SK-N-SH (cell line): ENCODE measurements at regions not wholly inside any gene's neighbourhood (a gene's known extent, or its start where the extent isn't known, plus 50 kb on each side); places are given as distances from the start of the nearest gene placed in this dataset.

Source experiments
- CTCF ChIA-PET: fragments of 300-600, 350-600 bp; formaldehyde crosslinking; extraction: SDS; loops from one replicate; lab custom pipeline; 2021; lab: Yijun Ruan, JAX
- POLR2A ChIA-PET: fragments of 350-600 bp; sonication (Branson Sonifier 250); formaldehyde crosslinking; extraction: SDS; loops from one replicate; lab custom pipeline; 2020; ENCODE audit warnings: antibody characterized with exemption, inconsistent platforms; lab: Yijun Ruan, JAX
- DNase-seq: peaks from one replicate; pipeline ENCODE4 v3.0.0; 2012
- H2AFZ ChIP-seq: fragments of 200-600 bp; sonication (generic); 2 replicates; pipeline ENCODE4 v1.8.1; 2016; ENCODE audit warnings: antibody characterized with exemption, mild to moderate bottlenecking, low read depth
- H3F3A ChIP-seq: fragments of 200-600 bp; sonication (generic); replicated peaks from 2 replicates; pipeline ENCODE3; 2016; ENCODE audit warnings: antibody characterized with exemption, mild to moderate bottlenecking; ENCODE audit not compliant: insufficient read depth
- H3K27ac ChIP-seq, 2 experiments: fragments of 200-500 bp in 1 of 2; fragments of 200-600 bp in 1 of 2; sonication (Bioruptor generic) in 1 of 2; sonication (generic), shearing (Covaris generic) in 1 of 2; 2 replicates each; pipeline versions ENCODE4 v1.5.1 to v1.6.1; 2014 to 2016; ENCODE audit warnings: low read depth in 2 of 2, inconsistent platforms in 1 of 2, low read length in 1 of 2, mild to moderate bottlenecking in 1 of 2, mixed read lengths in 1 of 2
- H3K27me3 ChIP-seq: fragments of 200-600 bp; sonication (generic), shearing (Covaris generic); 2 replicates; pipeline ENCODE4 v1.6.1; 2016; ENCODE audit warnings: mixed run types; ENCODE audit not compliant: insufficient read depth
- H3K36me3 ChIP-seq, 2 experiments: fragments of 200-500 bp in 1 of 2; fragments of 200-600 bp in 1 of 2; sonication (Bioruptor generic) in 1 of 2; sonication (generic) in 1 of 2; replicated peaks in 1 of 2; 2 replicates each; pipeline versions ENCODE3 to v1.5.1; 2014 to 2016; ENCODE audit warnings: low read length in 1 of 2, mild to moderate bottlenecking in 1 of 2; ENCODE audit not compliant: insufficient read depth in 2 of 2, control insufficient read depth in 1 of 2
- H3K4me1 ChIP-seq, 2 experiments: fragments of 200-500 bp in 1 of 2; fragments of 200-600 bp in 1 of 2; sonication (Bioruptor generic) in 1 of 2; sonication (generic), shearing (Covaris generic) in 1 of 2; 2 replicates each; pipeline versions ENCODE4 v1.5.1 to v1.6.1; 2014 to 2016; ENCODE audit warnings: low read depth in 1 of 2, low read length in 1 of 2, mixed run types in 1 of 2; ENCODE audit not compliant: insufficient read depth in 2 of 2, control insufficient read depth in 1 of 2
- H3K4me2 ChIP-seq: fragments of 200-600 bp; sonication (generic), shearing (Covaris generic); 2 replicates; pipeline ENCODE4 v1.6.1; 2017; ENCODE audit warnings: mixed run types
- H3K4me3 ChIP-seq, 2 experiments: fragments of 200-500 bp in 1 of 2; fragments of 200-600 bp in 1 of 2; sonication (Bioruptor generic) in 1 of 2; sonication (generic), shearing (Covaris generic) in 1 of 2; 2 replicates each; pipeline versions ENCODE4 v1.5.1 to v1.8.1; 2014 to 2016; ENCODE audit warnings: low read depth in 2 of 2, inconsistent platforms in 1 of 2, low read length in 1 of 2, mild to moderate bottlenecking in 1 of 2, mixed read lengths in 1 of 2, moderate library complexity in 1 of 2
- H3K79me2 ChIP-seq: fragments of 200-600 bp; sonication (generic); 2 replicates; pipeline ENCODE4 v1.8.1; 2017; ENCODE audit warnings: mild to moderate bottlenecking; ENCODE audit not compliant: insufficient read depth
- H3K9ac ChIP-seq: fragments of 200-600 bp; sonication (generic); 2 replicates; pipeline ENCODE4 v1.6.1; 2017; ENCODE audit warnings: mixed run types
- H3K9me2 ChIP-seq: fragments of 200-600 bp; sonication (generic); 2 replicates; pipeline ENCODE4 v1.6.1; 2017; ENCODE audit warnings: mixed run types
- H3K9me3 ChIP-seq: fragments of 200-600 bp; sonication (generic); 2 replicates; pipeline ENCODE4 v1.6.1; 2017; ENCODE audit warnings: mixed run types, mild to moderate bottlenecking, moderate library complexity
- H4K20me1 ChIP-seq: fragments of 200-600 bp; sonication (generic); 2 replicates; pipeline ENCODE4 v1.6.1; 2017; ENCODE audit warnings: mild to moderate bottlenecking, mixed run types; ENCODE audit not compliant: insufficient read depth
- ELF1 ChIP-seq: IDR thresholded peaks from 2 replicates; pipeline ENCODE4 v1.4.0; 2012
- EP300 ChIP-seq, 2 experiments: IDR thresholded peaks; 2 replicates each; pipeline versions ENCODE4 v1.4.0 to v1.6.1; 2012; ENCODE audit warnings: borderline replicate concordance in 1 of 2, low read depth in 1 of 2, low read length in 1 of 2
- EZH2phosphoT487 ChIP-seq: fragments of 200-600 bp; sonication (generic); IDR thresholded peaks from 2 replicates; pipeline ENCODE4 v1.6.1; 2017; ENCODE audit warnings: low read depth, mixed run types, mild to moderate bottlenecking, antibody characterized with exemption, moderate library complexity, borderline replicate concordance
- FOXJ3 ChIP-seq: sonication (generic); formaldehyde crosslinking; IDR thresholded peaks from 2 replicates; pipeline ENCODE4 v1.5.1; 2020; ENCODE audit warnings: mild to moderate bottlenecking, missing genetic modification reagents
- GATA2 ChIP-seq: sonication (generic); formaldehyde crosslinking; IDR thresholded peaks from 2 replicates; pipeline ENCODE4 v1.5.0; 2020; ENCODE audit warnings: mild to moderate bottlenecking, missing genetic modification reagents
- JUND ChIP-seq: IDR thresholded peaks from 2 replicates; pipeline ENCODE4 v1.4.0; 2012
- MXI1 ChIP-seq: IDR thresholded peaks from 2 replicates; pipeline ENCODE4 v1.6.1; 2012; ENCODE audit warnings: mild to moderate bottlenecking, low read depth, low read length, improper control_type of control experiment
- NFIC ChIP-seq: IDR thresholded peaks from 2 replicates; pipeline ENCODE4 v1.4.0; 2012; ENCODE audit warnings: borderline replicate concordance
- POLR2AphosphoS5 ChIP-seq: IDR thresholded peaks from 2 replicates; pipeline ENCODE4 v1.6.1; 2012; ENCODE audit warnings: low read depth, low read length
- RCOR1 ChIP-seq: fragments of 150-350 bp; IDR thresholded peaks from 2 replicates; pipeline ENCODE4 v1.6.1; 2017; ENCODE audit warnings: antibody characterized with exemption, low read length
- RFX5 ChIP-seq: IDR thresholded peaks from 2 replicates; pipeline ENCODE4 v1.6.1; 2012; ENCODE audit warnings: mild to moderate bottlenecking, improper control_type of control experiment, low read length
- RXRA ChIP-seq: IDR thresholded peaks from 2 replicates; pipeline ENCODE4 v1.4.0; 2012; ENCODE audit warnings: low read depth, mild to moderate bottlenecking, borderline replicate concordance
- SIN3A ChIP-seq: IDR thresholded peaks from 2 replicates; pipeline ENCODE4 v1.6.1; 2012; ENCODE audit warnings: low read depth, mild to moderate bottlenecking, low read length, moderate library complexity, borderline replicate concordance
- SMC3 ChIP-seq: IDR thresholded peaks from 2 replicates; pipeline ENCODE4 v1.6.1; 2012; ENCODE audit warnings: low read depth, low read length, improper control_type of control experiment
- WGBS: methylation state at CpG from one replicate; pipeline ENCODE4 v1.1.6; 2017; ENCODE audit warnings: low lambda C conversion rate; 5-methylcytosine and 5-hydroxymethylcytosine counted together
- TF ChIP-seq, protein P1 (sequence below): fragments of 150-350 bp; IDR thresholded peaks from 2 replicates; pipeline ENCODE4 v1.6.1; 2017; ENCODE audit warnings: antibody characterized with exemption, low read length, low read depth, borderline replicate concordance
- TF ChIP-seq, protein P2 (sequence below): fragments of 150-350 bp; IDR thresholded peaks from 2 replicates; pipeline ENCODE4 v1.6.1; 2016; ENCODE audit warnings: mild to moderate bottlenecking, low read depth, low read length
- TF ChIP-seq, protein P3 (sequence below): IDR thresholded peaks from 2 replicates; pipeline ENCODE4 v1.4.0; 2012; ENCODE audit warnings: low read depth, borderline replicate concordance
- TF ChIP-seq, protein P4 (sequence below): IDR thresholded peaks from 2 replicates; pipeline ENCODE4 v1.4.0; 2012; ENCODE audit warnings: low read depth, borderline replicate concordance

DNA sequence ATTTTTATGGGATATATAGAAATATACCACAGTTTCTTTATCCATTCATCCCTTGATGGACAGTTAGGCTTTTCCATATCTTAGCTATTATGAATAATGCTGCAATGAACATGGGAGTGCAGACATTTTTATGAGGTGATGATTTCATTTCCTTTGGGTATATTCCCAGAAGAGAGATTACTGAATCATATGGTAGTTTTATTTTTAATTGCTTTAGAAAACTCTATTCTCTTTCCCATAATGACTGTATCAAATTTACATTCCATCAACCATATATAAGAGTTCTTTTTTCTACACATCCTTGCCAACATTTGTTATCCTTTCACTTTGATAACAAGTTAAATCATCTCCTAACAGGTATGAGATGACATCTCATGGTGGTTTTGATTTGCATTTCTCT lies 821.6 kb downstream of the TLE1 start:
- Histone ChIP-seq H3K9me2 (no peaks in the 10 kb centered on the region), H3K36me3 (no peaks in the 10 kb centered on the region), H3K9ac (no peak overlapping the region), H3K79me2 (no peaks in the 10 kb centered on the region), H3K4me1 (no peaks in the 10 kb centered on the region; a peak in 1 of 4 replicates), H3K27me3 (no peaks in the 10 kb centered on the region), H2AFZ (no peak overlapping the region), H3F3A (no peaks in the 10 kb centered on the region), H3K9me3 (no peaks in the 10 kb centered on the region), H4K20me1 (no peaks in the 10 kb centered on the region), H3K4me2 (no peak overlapping the region), H3K27ac (no peak overlapping the region), H3K4me3 (no peak overlapping the region)
- POLR2A ChIA-PET = no interaction called here
- TF ChIP-seq POLR2AphosphoS5 (no peak), SMC3 (no peak), FOXJ3 (CRISPR knock-in tag) (no peak)
- CTCF ChIA-PET = interaction anchor here (3.0 kb wide), 1 partner anchor 14 kb away, joined by 7 read pairs; no protein-coding TSS in a partner anchor
- DNase-seq = no peak

DNA sequence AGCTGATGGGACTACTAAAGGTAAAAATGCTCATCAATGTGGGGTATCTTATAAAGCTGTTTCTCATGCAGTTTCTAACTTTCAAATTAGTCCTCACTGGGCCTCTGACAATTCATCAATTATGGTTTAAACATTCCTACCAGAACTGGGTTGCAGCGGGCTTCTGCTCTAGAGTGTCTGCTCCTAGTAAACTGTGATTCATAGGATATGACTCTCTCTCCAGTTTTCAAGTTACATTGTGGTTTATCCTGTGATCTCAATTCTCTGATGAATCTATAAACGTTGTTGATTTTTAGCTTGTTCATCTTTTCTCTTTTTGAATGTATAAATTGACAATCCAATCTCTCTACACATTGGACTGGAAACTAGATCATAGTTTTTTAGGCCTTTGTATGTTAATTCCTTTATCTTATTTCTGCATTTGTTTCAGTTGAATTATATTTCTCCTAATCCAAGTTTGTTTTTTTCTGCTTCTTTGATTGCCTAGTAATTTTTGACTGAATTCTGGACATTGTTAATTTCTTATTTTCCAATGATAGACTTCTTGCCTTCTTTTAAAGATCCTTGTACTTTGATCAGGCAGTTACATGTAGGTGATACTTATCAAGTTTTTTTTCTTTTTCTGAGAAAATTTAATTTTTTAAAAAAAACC lies 822.6 kb downstream of the TLE1 start:
- Histone ChIP-seq H3K4me2 (no peak overlapping the region), H3K27ac (no peak overlapping the region), H3K9me2 (no peaks in the 10 kb centered on the region), H3F3A (no peaks in the 10 kb centered on the region), H3K4me1 (no peaks in the 10 kb centered on the region; a peak in 1 of 4 replicates), H3K9ac (no peak overlapping the region), H3K79me2 (no peaks in the 10 kb centered on the region), H3K36me3 (no peaks in the 10 kb centered on the region), H4K20me1 (no peaks in the 10 kb centered on the region), H3K4me3 (no peak overlapping the region), H3K9me3 (no peaks in the 10 kb centered on the region), H3K27me3 (no peaks in the 10 kb centered on the region), H2AFZ (no peak overlapping the region)
- WGBS = 38% methylated on average over 2 of the region's 2 CpGs
- POLR2A ChIA-PET = no interaction called here
- no peak for DNase-seq
- CTCF ChIA-PET = no interaction called here
- no peak for TF ChIP-seq NFIC

DNA sequence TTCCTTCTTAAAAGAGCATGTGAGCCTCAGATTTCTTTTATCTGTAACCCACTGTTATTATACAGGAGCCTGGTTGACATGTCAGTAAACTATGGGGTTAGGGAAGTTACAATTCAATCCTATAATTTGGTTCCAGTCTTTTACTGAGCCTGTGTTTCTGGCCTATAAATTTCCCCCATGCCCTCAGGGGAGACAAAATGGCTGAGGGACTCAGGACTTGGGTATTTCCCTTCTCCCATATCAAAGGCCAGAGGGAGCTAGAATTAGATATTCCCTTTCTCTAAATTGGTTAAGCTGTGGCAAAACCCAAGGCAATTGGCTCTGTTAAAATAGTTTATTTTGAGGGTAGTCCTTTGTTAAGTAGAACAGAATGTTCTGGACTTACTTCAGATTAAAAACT lies 823.2 kb downstream of the TLE1 start:
- H3K9me2 ChIP-seq = no peaks in the 10 kb centered on the region
- no peaks in the 10 kb centered on the region for H3K27me3 ChIP-seq
- no peak overlapping the region for H3K4me2 ChIP-seq
- H3K79me2 ChIP-seq = no peaks in the 10 kb centered on the region
- H3K4me1 ChIP-seq = no peaks in the 10 kb centered on the region; a peak in 1 of 4 replicates
- ChIA-PET CTCF (no interaction called here), POLR2A (no interaction called here)
- H2AFZ ChIP-seq = no peak overlapping the region
- H3K27ac ChIP-seq = no peak overlapping the region
- no peak for DNase-seq
- no peak overlapping the region for H3K9ac ChIP-seq
- no peaks in the 10 kb centered on the region for H3K36me3 ChIP-seq
- H3K9me3 ChIP-seq = no peaks in the 10 kb centered on the region
- H3F3A ChIP-seq = no peaks in the 10 kb centered on the region
- no peaks in the 10 kb centered on the region for H4K20me1 ChIP-seq
- no peak overlapping the region for H3K4me3 ChIP-seq
- TF ChIP-seq, protein P1, sequence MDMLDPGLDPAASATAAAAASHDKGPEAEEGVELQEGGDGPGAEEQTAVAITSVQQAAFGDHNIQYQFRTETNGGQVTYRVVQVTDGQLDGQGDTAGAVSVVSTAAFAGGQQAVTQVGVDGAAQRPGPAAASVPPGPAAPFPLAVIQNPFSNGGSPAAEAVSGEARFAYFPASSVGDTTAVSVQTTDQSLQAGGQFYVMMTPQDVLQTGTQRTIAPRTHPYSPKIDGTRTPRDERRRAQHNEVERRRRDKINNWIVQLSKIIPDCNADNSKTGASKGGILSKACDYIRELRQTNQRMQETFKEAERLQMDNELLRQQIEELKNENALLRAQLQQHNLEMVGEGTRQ = no peak
- no peak for TF ChIP-seq EZH2phosphoT487
- TF ChIP-seq, protein P2, sequence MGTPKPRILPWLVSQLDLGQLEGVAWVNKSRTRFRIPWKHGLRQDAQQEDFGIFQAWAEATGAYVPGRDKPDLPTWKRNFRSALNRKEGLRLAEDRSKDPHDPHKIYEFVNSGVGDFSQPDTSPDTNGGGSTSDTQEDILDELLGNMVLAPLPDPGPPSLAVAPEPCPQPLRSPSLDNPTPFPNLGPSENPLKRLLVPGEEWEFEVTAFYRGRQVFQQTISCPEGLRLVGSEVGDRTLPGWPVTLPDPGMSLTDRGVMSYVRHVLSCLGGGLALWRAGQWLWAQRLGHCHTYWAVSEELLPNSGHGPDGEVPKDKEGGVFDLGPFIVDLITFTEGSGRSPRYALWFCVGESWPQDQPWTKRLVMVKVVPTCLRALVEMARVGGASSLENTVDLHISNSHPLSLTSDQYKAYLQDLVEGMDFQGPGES = no peak
- TF ChIP-seq, protein P3, sequence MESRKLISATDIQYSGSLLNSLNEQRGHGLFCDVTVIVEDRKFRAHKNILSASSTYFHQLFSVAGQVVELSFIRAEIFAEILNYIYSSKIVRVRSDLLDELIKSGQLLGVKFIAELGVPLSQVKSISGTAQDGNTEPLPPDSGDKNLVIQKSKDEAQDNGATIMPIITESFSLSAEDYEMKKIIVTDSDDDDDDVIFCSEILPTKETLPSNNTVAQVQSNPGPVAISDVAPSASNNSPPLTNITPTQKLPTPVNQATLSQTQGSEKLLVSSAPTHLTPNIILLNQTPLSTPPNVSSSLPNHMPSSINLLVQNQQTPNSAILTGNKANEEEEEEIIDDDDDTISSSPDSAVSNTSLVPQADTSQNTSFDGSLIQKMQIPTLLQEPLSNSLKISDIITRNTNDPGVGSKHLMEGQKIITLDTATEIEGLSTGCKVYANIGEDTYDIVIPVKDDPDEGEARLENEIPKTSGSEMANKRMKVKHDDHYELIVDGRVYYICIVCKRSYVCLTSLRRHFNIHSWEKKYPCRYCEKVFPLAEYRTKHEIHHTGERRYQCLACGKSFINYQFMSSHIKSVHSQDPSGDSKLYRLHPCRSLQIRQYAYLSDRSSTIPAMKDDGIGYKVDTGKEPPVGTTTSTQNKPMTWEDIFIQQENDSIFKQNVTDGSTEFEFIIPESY = no peak
- TF ChIP-seq, protein P4, sequence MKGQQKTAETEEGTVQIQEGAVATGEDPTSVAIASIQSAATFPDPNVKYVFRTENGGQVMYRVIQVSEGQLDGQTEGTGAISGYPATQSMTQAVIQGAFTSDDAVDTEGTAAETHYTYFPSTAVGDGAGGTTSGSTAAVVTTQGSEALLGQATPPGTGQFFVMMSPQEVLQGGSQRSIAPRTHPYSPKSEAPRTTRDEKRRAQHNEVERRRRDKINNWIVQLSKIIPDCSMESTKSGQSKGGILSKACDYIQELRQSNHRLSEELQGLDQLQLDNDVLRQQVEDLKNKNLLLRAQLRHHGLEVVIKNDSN = no peak
- no peak for TF ChIP-seq RXRA
- no peak for TF ChIP-seq JUND
- no peak for TF ChIP-seq ELF1
- TF ChIP-seq FOXJ3 (CRISPR knock-in tag) = no peak
- TF ChIP-seq SIN3A = no peak
- TF ChIP-seq RCOR1 = no peak
- no peak for TF ChIP-seq EP300 (IDR thresholded peaks at IDR 0.05; ENCODE audit: borderline replicate concordance in 1 of 2, low read depth in 1 of 2, low read length in 1 of 2)
- no peak for TF ChIP-seq GATA2 (CRISPR knock-in tag)
- TF ChIP-seq MXI1 = no peak
- no peak for TF ChIP-seq RFX5
